HEK293 (cell line): ENCODE measurements at regions not wholly inside any gene's neighbourhood (a gene's known extent, or its start where the extent isn't known, plus 50 kb on each side); places are given as distances from the start of the nearest gene placed in this dataset.

Experiments used
- CTCF ChIA-PET: fragments of 350-600 bp; formaldehyde crosslinking; extraction: SDS; loops from one replicate; lab custom pipeline; 2021; ENCODE audit warnings: antibody characterized with exemption; lab: Yijun Ruan, JAX
- POLR2A ChIA-PET: fragments of 300-600 bp; formaldehyde crosslinking; extraction: SDS; loops from one replicate; lab custom pipeline; 2020; ENCODE audit warnings: antibody characterized with exemption, inconsistent platforms; lab: Yijun Ruan, JAX
- H3K27ac ChIP-seq: fragments of 200-500 bp; sonication (Bioruptor generic); 2 replicates; pipeline ENCODE4 v1.5.1; 2014; ENCODE audit warnings: low read depth, low read length, control low read depth, inconsistent platforms; ENCODE audit errors: extremely low read depth
- H3K36me3 ChIP-seq, 2 experiments: fragments of 200-500 bp in 1 of 2; sonication (Bioruptor generic) in 1 of 2; 1 replicate in 1 of 2; 2 replicates in 1 of 2; pipeline ENCODE4 v1.5.1; 2014 to 2017; ENCODE audit warnings: inconsistent platforms in 2 of 2, low read length in 2 of 2; ENCODE audit not compliant: control insufficient read depth in 2 of 2, insufficient read depth in 1 of 2
- H3K4me1 ChIP-seq: fragments of 200-500 bp; sonication (Bioruptor generic); 2 replicates; pipeline ENCODE4 v1.5.1; 2014; ENCODE audit warnings: mild to moderate bottlenecking, low read length, inconsistent platforms; ENCODE audit not compliant: control insufficient read depth, insufficient read depth
- H3K4me3 ChIP-seq: 2 replicates; pipeline ENCODE4 v1.5.1; 2011; ENCODE audit warnings: low read depth, mild to moderate bottlenecking, control low read depth, low read length, moderate library complexity
- H3K9me3 ChIP-seq: fragments of 200-500 bp; sonication (Bioruptor generic); 2 replicates; pipeline ENCODE4 v1.5.1; 2014; ENCODE audit warnings: low read depth, low read length, inconsistent platforms; ENCODE audit not compliant: control insufficient read depth, insufficient read depth
- EGR2 ChIP-seq: fragments of 450-650 bp; formaldehyde crosslinking; IDR thresholded peaks from 2 replicates; pipeline ENCODE4 v1.5.1; 2016; ENCODE audit warnings: low read depth, missing biosample characterization, missing genetic modification characterization
- SALL2 ChIP-seq: fragments of 450-650 bp; formaldehyde crosslinking; IDR thresholded peaks from 2 replicates; pipeline ENCODE4 v1.5.0; 2017; ENCODE audit warnings: missing biosample characterization, mild to moderate bottlenecking, missing genetic modification characterization, borderline replicate concordance
- SP2 ChIP-seq: fragments of 450-650 bp; formaldehyde crosslinking; IDR thresholded peaks from 2 replicates; pipeline ENCODE4 v1.5.1; 2016; ENCODE audit warnings: missing biosample characterization, missing genetic modification characterization
- ZNF157 ChIP-seq: fragments of 450-650 bp; formaldehyde crosslinking; IDR thresholded peaks from 2 replicates; pipeline ENCODE4 v1.5.1; 2016; ENCODE audit warnings: missing biosample characterization, missing genetic modification characterization
- ZNF169 ChIP-seq: fragments of 450-650 bp; formaldehyde crosslinking; IDR thresholded peaks from 2 replicates; pipeline ENCODE4 v1.5.1; 2016; ENCODE audit warnings: missing biosample characterization, missing genetic modification characterization
- ZNF184 ChIP-seq: fragments of 450-650 bp; IDR thresholded peaks from 2 replicates; pipeline ENCODE4 v1.5.1; 2018; ENCODE audit warnings: missing biosample characterization, mild to moderate bottlenecking, missing genetic modification characterization
- ZNF2 ChIP-seq: fragments of 450-650 bp; formaldehyde crosslinking; IDR thresholded peaks from 2 replicates; pipeline ENCODE4 v1.5.1; 2016; ENCODE audit warnings: missing biosample characterization, missing genetic modification characterization
- ZNF24 ChIP-seq: fragments of 450-650 bp; formaldehyde crosslinking; IDR thresholded peaks from 2 replicates; pipeline ENCODE4 v1.5.1; 2016; ENCODE audit warnings: missing biosample characterization, missing genetic modification characterization
- ZNF274 ChIP-seq, 2 experiments: fragments of 200-500 bp in 1 of 2; fragments of 450-650 bp in 1 of 2; sonication (Bioruptor generic) in 1 of 2; formaldehyde crosslinking in 1 of 2; IDR thresholded peaks; 2 replicates each; pipeline versions ENCODE4 v1.5.1 to v1.6.1; 2014 to 2016; ENCODE audit warnings: borderline replicate concordance in 1 of 2, inconsistent platforms in 1 of 2, low read length in 1 of 2, missing biosample characterization in 1 of 2, missing genetic modification characterization in 1 of 2
- ZNF426 ChIP-seq: fragments of 450-650 bp; formaldehyde crosslinking; IDR thresholded peaks from 2 replicates; pipeline ENCODE4 v1.5.1; 2017; ENCODE audit warnings: missing biosample characterization, missing genetic modification characterization, mild to moderate bottlenecking, inconsistent platforms, moderate library complexity
- ZNF473 ChIP-seq: fragments of 450-650 bp; formaldehyde crosslinking; IDR thresholded peaks from 2 replicates; pipeline ENCODE4 v1.5.1; 2017; ENCODE audit warnings: missing biosample characterization, missing genetic modification characterization
- ZNF513 ChIP-seq: fragments of 450-650 bp; IDR thresholded peaks from 2 replicates; pipeline ENCODE4 v1.5.1; 2018; ENCODE audit warnings: missing biosample characterization, missing genetic modification characterization
- ZNF529 ChIP-seq: fragments of 450-650 bp; formaldehyde crosslinking; IDR thresholded peaks from 2 replicates; pipeline ENCODE4 v1.5.1; 2017; ENCODE audit warnings: missing genetic modification characterization, missing biosample characterization; ENCODE audit not compliant: insufficient replicate concordance
- ZNF530 ChIP-seq: fragments of 450-650 bp; formaldehyde crosslinking; IDR thresholded peaks from 2 replicates; pipeline ENCODE4 v1.5.1; 2016; ENCODE audit warnings: low read depth, missing biosample characterization, missing genetic modification characterization
- ZNF558 ChIP-seq: fragments of 450-650 bp; formaldehyde crosslinking; IDR thresholded peaks from 2 replicates; pipeline ENCODE4 v1.5.1; 2016; ENCODE audit warnings: missing biosample characterization, missing genetic modification characterization
- ZNF571 ChIP-seq: fragments of 450-650 bp; formaldehyde crosslinking; IDR thresholded peaks from 2 replicates; pipeline ENCODE4 v1.5.0; 2017; ENCODE audit warnings: missing biosample characterization, missing genetic modification characterization
- ZNF692 ChIP-seq: fragments of 450-650 bp; formaldehyde crosslinking; IDR thresholded peaks from 2 replicates; pipeline ENCODE4 v1.5.1; 2016; ENCODE audit warnings: missing biosample characterization, missing genetic modification characterization
- ZXDB ChIP-seq: fragments of 450-650 bp; formaldehyde crosslinking; IDR thresholded peaks from 2 replicates; pipeline ENCODE4 v1.5.1; 2016; ENCODE audit warnings: missing biosample characterization, missing genetic modification characterization
- TF ChIP-seq, protein P1 (sequence below): fragments of 450-650 bp; formaldehyde crosslinking; IDR thresholded peaks from 2 replicates; pipeline ENCODE4 v1.5.1; 2016; ENCODE audit warnings: missing biosample characterization, missing genetic modification characterization
- TF ChIP-seq, protein P2 (sequence below): fragments of 450-650 bp; IDR thresholded peaks from 2 replicates; pipeline ENCODE4 v1.5.1; 2018; ENCODE audit warnings: missing biosample characterization, mild to moderate bottlenecking, missing genetic modification characterization
- TF ChIP-seq, protein P3 (sequence below): fragments of 450-650 bp; formaldehyde crosslinking; IDR thresholded peaks from 2 replicates; pipeline ENCODE4 v1.5.1; 2017; ENCODE audit warnings: missing biosample characterization, missing genetic modification characterization

- no peak for TF ChIP-seq ZNF692 (tag by site-specific recombination)
- no peak for TF ChIP-seq ZNF529 (tag by site-specific recombination)
- no peak for TF ChIP-seq EGR2 (tag by site-specific recombination)
- no peak for TF ChIP-seq ZNF558 (tag by site-specific recombination)
Observed at GRCh38 chr5:62093976-62094375, 212.0 kb upstream of the KIF2A start (continued).

GRCh38 chr5:62097361-62097760 lies 208.6 kb upstream of the KIF2A start:
- POLR2A ChIA-PET, result no interaction called here
- peak; percentile 75 for TF ChIP-seq ZNF513 (tag by site-specific recombination)
- TF ChIP-seq ZNF157 (tag by site-specific recombination), result no peak
- H3K9me3 ChIP-seq, result no peaks in the 10 kb centered on the region

GRCh38 chr5:62100201-62100600 lies 205.8 kb upstream of the KIF2A start:
- TF ChIP-seq ZNF2 (tag by site-specific recombination), result no peak
- no peak for TF ChIP-seq ZNF571 (tag by site-specific recombination)
- TF ChIP-seq ZNF274 (IDR thresholded peaks at IDR 0.05; ENCODE audit: low read length), result no peak
- no peak for TF ChIP-seq ZNF274 (tag by site-specific recombination; IDR thresholded peaks at IDR 0.05; ENCODE audit: borderline replicate concordance)
- TF ChIP-seq ZXDB (tag by site-specific recombination), result no peak
- no peak for TF ChIP-seq ZNF169 (tag by site-specific recombination)
- TF ChIP-seq, protein P1, sequence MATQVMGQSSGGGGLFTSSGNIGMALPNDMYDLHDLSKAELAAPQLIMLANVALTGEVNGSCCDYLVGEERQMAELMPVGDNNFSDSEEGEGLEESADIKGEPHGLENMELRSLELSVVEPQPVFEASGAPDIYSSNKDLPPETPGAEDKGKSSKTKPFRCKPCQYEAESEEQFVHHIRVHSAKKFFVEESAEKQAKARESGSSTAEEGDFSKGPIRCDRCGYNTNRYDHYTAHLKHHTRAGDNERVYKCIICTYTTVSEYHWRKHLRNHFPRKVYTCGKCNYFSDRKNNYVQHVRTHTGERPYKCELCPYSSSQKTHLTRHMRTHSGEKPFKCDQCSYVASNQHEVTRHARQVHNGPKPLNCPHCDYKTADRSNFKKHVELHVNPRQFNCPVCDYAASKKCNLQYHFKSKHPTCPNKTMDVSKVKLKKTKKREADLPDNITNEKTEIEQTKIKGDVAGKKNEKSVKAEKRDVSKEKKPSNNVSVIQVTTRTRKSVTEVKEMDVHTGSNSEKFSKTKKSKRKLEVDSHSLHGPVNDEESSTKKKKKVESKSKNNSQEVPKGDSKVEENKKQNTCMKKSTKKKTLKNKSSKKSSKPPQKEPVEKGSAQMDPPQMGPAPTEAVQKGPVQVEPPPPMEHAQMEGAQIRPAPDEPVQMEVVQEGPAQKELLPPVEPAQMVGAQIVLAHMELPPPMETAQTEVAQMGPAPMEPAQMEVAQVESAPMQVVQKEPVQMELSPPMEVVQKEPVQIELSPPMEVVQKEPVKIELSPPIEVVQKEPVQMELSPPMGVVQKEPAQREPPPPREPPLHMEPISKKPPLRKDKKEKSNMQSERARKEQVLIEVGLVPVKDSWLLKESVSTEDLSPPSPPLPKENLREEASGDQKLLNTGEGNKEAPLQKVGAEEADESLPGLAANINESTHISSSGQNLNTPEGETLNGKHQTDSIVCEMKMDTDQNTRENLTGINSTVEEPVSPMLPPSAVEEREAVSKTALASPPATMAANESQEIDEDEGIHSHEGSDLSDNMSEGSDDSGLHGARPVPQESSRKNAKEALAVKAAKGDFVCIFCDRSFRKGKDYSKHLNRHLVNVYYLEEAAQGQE (tag by site-specific recombination), result no peak
- TF ChIP-seq SALL2, result no peak
- no peak for TF ChIP-seq ZNF426 (tag by site-specific recombination)
- no peak for TF ChIP-seq SP2 (tag by site-specific recombination)
- TF ChIP-seq, protein P2, sequence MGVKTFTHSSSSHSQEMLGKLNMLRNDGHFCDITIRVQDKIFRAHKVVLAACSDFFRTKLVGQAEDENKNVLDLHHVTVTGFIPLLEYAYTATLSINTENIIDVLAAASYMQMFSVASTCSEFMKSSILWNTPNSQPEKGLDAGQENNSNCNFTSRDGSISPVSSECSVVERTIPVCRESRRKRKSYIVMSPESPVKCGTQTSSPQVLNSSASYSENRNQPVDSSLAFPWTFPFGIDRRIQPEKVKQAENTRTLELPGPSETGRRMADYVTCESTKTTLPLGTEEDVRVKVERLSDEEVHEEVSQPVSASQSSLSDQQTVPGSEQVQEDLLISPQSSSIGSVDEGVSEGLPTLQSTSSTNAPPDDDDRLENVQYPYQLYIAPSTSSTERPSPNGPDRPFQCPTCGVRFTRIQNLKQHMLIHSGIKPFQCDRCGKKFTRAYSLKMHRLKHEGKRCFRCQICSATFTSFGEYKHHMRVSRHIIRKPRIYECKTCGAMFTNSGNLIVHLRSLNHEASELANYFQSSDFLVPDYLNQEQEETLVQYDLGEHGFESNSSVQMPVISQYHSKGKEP (tag by site-specific recombination), result no peak
- no peak for TF ChIP-seq ZNF530 (tag by site-specific recombination)
- TF ChIP-seq ZNF473, result no peak
- no peak for TF ChIP-seq ZNF24 (tag by site-specific recombination)
- TF ChIP-seq ZNF184 (tag by site-specific recombination), result no peak
- TF ChIP-seq, protein P3, sequence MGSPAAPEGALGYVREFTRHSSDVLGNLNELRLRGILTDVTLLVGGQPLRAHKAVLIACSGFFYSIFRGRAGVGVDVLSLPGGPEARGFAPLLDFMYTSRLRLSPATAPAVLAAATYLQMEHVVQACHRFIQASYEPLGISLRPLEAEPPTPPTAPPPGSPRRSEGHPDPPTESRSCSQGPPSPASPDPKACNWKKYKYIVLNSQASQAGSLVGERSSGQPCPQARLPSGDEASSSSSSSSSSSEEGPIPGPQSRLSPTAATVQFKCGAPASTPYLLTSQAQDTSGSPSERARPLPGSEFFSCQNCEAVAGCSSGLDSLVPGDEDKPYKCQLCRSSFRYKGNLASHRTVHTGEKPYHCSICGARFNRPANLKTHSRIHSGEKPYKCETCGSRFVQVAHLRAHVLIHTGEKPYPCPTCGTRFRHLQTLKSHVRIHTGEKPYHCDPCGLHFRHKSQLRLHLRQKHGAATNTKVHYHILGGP (tag by site-specific recombination), result no peak
- H3K4me1 ChIP-seq, result no peaks in the 10 kb centered on the region
- no peaks in the 10 kb centered on the region for H3K9me3 ChIP-seq
- no peak overlapping the region for H3K4me3 ChIP-seq
- ChIA-PET POLR2A (no interaction called here), CTCF (no interaction called here)
- H3K36me3 ChIP-seq, result no peaks in the 10 kb centered on the region
- H3K27ac ChIP-seq, result no peak overlapping the region

More at GRCh38 chr5:62097361-62097760, 208.6 kb upstream of the KIF2A start:
- no peak overlapping the region for H3K4me3 ChIP-seq
- H3K27ac ChIP-seq, result no peak overlapping the region
- CTCF ChIA-PET, result no interaction called here
- no peaks in the 10 kb centered on the region for H3K4me1 ChIP-seq
- no peaks in the 10 kb centered on the region for H3K36me3 ChIP-seq
